Keratinocyte (primary cell): ENCODE measurements at regions not wholly inside any gene's neighbourhood (a gene's known extent, or its start where the extent isn't known, plus 50 kb on each side); places are given as distances from the start of the nearest gene placed in this dataset.

Source experiments
- DNase-seq: peaks from one replicate; pipeline ENCODE4 v3.0.0-alpha.2; 2011; ENCODE audit warnings: low read depth, missing footprints, low spot score
- FAIRE-seq: peaks from 2 replicates; lab custom pipeline; 2011; peaks lifted over from hg19 to GRCh38; lab: Jason Lieb, UNC
- H2AFZ ChIP-seq: 2 replicates; pipeline ENCODE4 v1.6.0; 2012; ENCODE audit warnings: low read length, control low read depth, inconsistent platforms; ENCODE audit not compliant: control insufficient read depth
- H3K27ac ChIP-seq: 2 replicates; pipeline ENCODE4 v1.5.1; 2011; ENCODE audit warnings: low read length; ENCODE audit not compliant: control insufficient read depth, insufficient read depth
- H3K27me3 ChIP-seq: 3 replicates; pipeline ENCODE4 v1.6.0; 2011; ENCODE audit warnings: low read length; ENCODE audit not compliant: control insufficient read depth, insufficient read depth; ENCODE audit errors: extremely low read depth
- H3K36me3 ChIP-seq, 2 experiments: 2 replicates in 1 of 2; 3 replicates in 1 of 2; pipeline ENCODE4 v1.5.1; 2011; ENCODE audit warnings: low read length in 2 of 2, mild to moderate bottlenecking in 1 of 2; ENCODE audit not compliant: control insufficient read depth in 2 of 2, insufficient read depth in 2 of 2; ENCODE audit errors: extremely low read depth in 1 of 2
- H3K4me1 ChIP-seq: 3 replicates; pipeline ENCODE4 v1.5.1; 2011; ENCODE audit warnings: low read length; ENCODE audit not compliant: control insufficient read depth, insufficient read depth; ENCODE audit errors: extremely low read depth
- H3K4me2 ChIP-seq: 3 replicates; pipeline ENCODE4 v1.6.0; 2011; ENCODE audit warnings: low read depth, low read length; ENCODE audit not compliant: control insufficient read depth, insufficient read depth; ENCODE audit errors: extremely low read depth
- H3K4me3 ChIP-seq, 3 experiments: fragments of 200-600 bp in 1 of 3; sonication (generic) in 1 of 3; 2 replicates in 2 of 3; 3 replicates in 1 of 3; pipeline ENCODE4 v1.5.1; 2011 to 2016; ENCODE audit warnings: low read length in 3 of 3, mild to moderate bottlenecking in 3 of 3, control low read depth in 2 of 3, inconsistent platforms in 1 of 3, low read depth in 1 of 3, mixed read lengths in 1 of 3, mixed run types in 1 of 3, moderate library complexity in 1 of 3; ENCODE audit not compliant: control insufficient read depth in 2 of 3, insufficient read depth in 2 of 3; ENCODE audit errors: extremely low read depth in 1 of 3
- H3K79me2 ChIP-seq: 2 replicates; pipeline ENCODE4 v1.6.0; 2012; ENCODE audit warnings: low read length; ENCODE audit not compliant: control insufficient read depth, insufficient read depth
- H3K9ac ChIP-seq: 3 replicates; pipeline ENCODE4 v1.6.0; 2011; ENCODE audit warnings: low read length; ENCODE audit not compliant: control insufficient read depth, insufficient read depth; ENCODE audit errors: extremely low read depth
- H3K9me1 ChIP-seq: 3 replicates; pipeline ENCODE4 v1.6.0; 2011; ENCODE audit warnings: low read length; ENCODE audit not compliant: control insufficient read depth, insufficient read depth; ENCODE audit errors: extremely low read depth
- H3K9me3 ChIP-seq: 2 replicates; pipeline ENCODE4 v1.5.1; 2012; ENCODE audit warnings: low read depth, low read length; ENCODE audit not compliant: control insufficient read depth
- H4K20me1 ChIP-seq: 3 replicates; pipeline ENCODE4 v1.6.0; 2011; ENCODE audit warnings: low read length; ENCODE audit not compliant: control insufficient read depth, insufficient read depth; ENCODE audit errors: extremely low read depth
- CTCF ChIP-seq, 3 experiments: IDR thresholded peaks in 1 of 3; conservative IDR thresholded peaks in 1 of 3; optimal IDR thresholded peaks in 1 of 3; 2 replicates in 2 of 3; 3 replicates in 1 of 3; pipeline versions ENCODE3 to v1.5.1; 2011; ENCODE audit warnings: low read length in 3 of 3, mild to moderate bottlenecking in 3 of 3, moderate library complexity in 2 of 3, control low read depth in 1 of 3, inconsistent platforms in 1 of 3; ENCODE audit not compliant: insufficient read depth in 2 of 3; ENCODE audit errors: extremely low read depth in 1 of 3
- EZH2 ChIP-seq: IDR thresholded peaks from one replicate; pipeline ENCODE4 v1.6.1; 2012; ENCODE audit warnings: inconsistent platforms, mild to moderate bottlenecking, low read length, moderate library complexity
- dilution Hi-C: fragments of 300-500 bp; cut with MboI; formaldehyde crosslinking; loops from one replicate; pipeline ENCODE4 v1.7.0; 2020; ENCODE audit warnings: low sequenced_read_pairs; ENCODE audit not compliant: extremely low pct_ligation_motif_present

DNA sequence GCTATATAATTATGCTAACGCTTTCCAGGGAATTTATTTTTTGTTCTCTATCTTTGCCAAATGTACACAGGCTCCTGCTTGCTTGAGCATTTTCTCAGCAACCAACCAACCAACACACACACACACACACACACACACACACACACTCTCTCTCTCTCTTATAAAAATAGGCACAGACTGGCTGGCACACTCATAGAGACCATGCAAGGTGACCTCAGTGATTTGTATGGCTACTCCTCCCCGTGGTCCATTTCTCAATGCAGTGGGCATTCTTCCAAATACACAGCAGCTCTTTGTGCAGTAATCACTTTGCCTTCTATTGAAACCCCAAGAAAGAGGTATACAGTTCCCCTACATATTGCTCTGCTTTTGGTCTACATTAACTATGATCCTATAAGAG is 416.0 kb downstream of the MAN2A1 start:
- H3K36me3 ChIP-seq = no peaks in the 10 kb centered on the region
- no peaks in the 10 kb centered on the region for H3K4me1 ChIP-seq
- H3K27ac ChIP-seq = no peak overlapping the region
- TF ChIP-seq CTCF (optimal IDR thresholded peaks at IDR 0.05 in 1 of 3, IDR thresholded peaks at IDR 0.05 in 1 of 3, conservative IDR thresholded peaks at IDR 0.05 in 1 of 3; ENCODE audit: extremely low read depth in 1 of 3, insufficient read depth in 2 of 3, low read length in 3 of 3) (no peak), EZH2 (no peak)
- H3K9me3 ChIP-seq = no peaks in the 10 kb centered on the region
- no peak overlapping the region for H3K9ac ChIP-seq
- no peaks in the 10 kb centered on the region for H3K9me1 ChIP-seq
- no peaks in the 10 kb centered on the region for H4K20me1 ChIP-seq
- no peak overlapping the region for H3K4me2 ChIP-seq
- DNase-seq (no peak), FAIRE-seq (no peak)
- no peak overlapping the region for H2AFZ ChIP-seq
- dilution Hi-C loops = no loop called here
- peaks cover 21% of the 10 kb centered on the region for H3K27me3 ChIP-seq
- H3K4me3 ChIP-seq = no peak overlapping the region
- no peaks in the 10 kb centered on the region for H3K79me2 ChIP-seq

DNA sequence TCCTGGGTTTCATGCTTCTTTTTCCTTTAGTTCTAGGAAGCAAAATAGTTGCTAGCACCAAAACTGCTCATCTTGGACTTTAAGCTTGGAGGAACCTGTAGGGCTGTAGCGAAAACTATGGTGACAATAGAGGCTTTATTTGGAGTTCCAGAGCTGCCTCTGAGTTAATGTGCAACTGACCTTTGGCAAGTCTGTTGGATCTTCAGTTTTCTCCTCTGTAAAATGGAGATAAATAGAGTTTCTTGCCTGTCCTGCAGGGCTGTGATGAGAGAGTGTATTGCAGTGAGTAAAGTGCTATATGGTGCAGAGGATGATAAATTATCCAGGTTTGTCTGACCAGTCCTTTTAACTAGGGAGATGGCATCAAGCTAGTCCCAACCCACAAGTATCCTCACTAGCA is 417.0 kb downstream of the MAN2A1 start:
- Histone ChIP-seq H3K4me1 (no peaks in the 10 kb centered on the region), H3K36me3 (no peaks in the 10 kb centered on the region), H3K9ac (no peak overlapping the region), H3K79me2 (no peaks in the 10 kb centered on the region), H3K27me3 (peaks cover 21% of the 10 kb centered on the region), H3K9me3 (no peaks in the 10 kb centered on the region), H2AFZ (no peak overlapping the region), H3K9me1 (no peaks in the 10 kb centered on the region), H3K4me3 (no peak overlapping the region), H3K27ac (no peak overlapping the region), H3K4me2 (no peak overlapping the region), H4K20me1 (no peaks in the 10 kb centered on the region)
- dilution Hi-C loops = no loop called here
- FAIRE-seq = no peak
- no peak for DNase-seq
- no peak for TF ChIP-seq EZH2
- no peak for TF ChIP-seq CTCF (optimal IDR thresholded peaks at IDR 0.05 in 1 of 3, IDR thresholded peaks at IDR 0.05 in 1 of 3, conservative IDR thresholded peaks at IDR 0.05 in 1 of 3; ENCODE audit: extremely low read depth in 1 of 3, insufficient read depth in 2 of 3, low read length in 3 of 3)
